Ovary (tissue), 7 donors: ENCODE measurements at regions not wholly inside any gene's neighbourhood (a gene's known extent, or its start where the extent isn't known, plus 50 kb on each side); places are given as distances from the start of the nearest gene placed in this dataset.

Experiments used
- DNase-seq, 5 donors: peaks; one replicate each; pipeline ENCODE4 v3.0.0-alpha.2; 2019 to 2020
- H3K27ac ChIP-seq, 2 donors: fragments of 200-600 bp; one replicate each; pipeline versions ENCODE4 v1.5.1 to v1.8.0; 2019 to 2022
- H3K27me3 ChIP-seq: fragments of 200-600 bp; one replicate; pipeline ENCODE4 v1.8.0; 2022
- H3K36me3 ChIP-seq: fragments of 200-600 bp; sonication (generic); one replicate; pipeline ENCODE4 v1.5.1; 2019
- H3K4me1 ChIP-seq: one replicate; pipeline ENCODE4 v1.8.1; 2013; ENCODE audit warnings: mild to moderate bottlenecking, moderate library complexity; ENCODE audit not compliant: insufficient read depth
- H3K4me3 ChIP-seq: fragments of 200-600 bp; sonication (generic); one replicate; pipeline ENCODE4 v1.5.1; 2017
- H3K9me3 ChIP-seq, 2 donors: fragments of 200-600 bp in 1 of 2; sonication (generic) in 1 of 2; one replicate each; pipeline versions ENCODE4 v1.5.1 to v1.8.1; 2013 to 2019; ENCODE audit warnings: mild to moderate bottlenecking in 1 of 2, moderate library complexity in 1 of 2
- CTCF ChIP-seq, 3 donors: fragments of 450-650 bp in 2 of 3; fragments of 200-600 bp in 1 of 3; IDR thresholded peaks; one replicate each; pipeline versions ENCODE4 v1.5.1 to v1.8.0; 2016 to 2022; ENCODE audit warnings: antibody characterized with exemption in 3 of 3, mild to moderate bottlenecking in 1 of 3
- EP300 ChIP-seq: sonication (generic); formaldehyde crosslinking; IDR thresholded peaks from one replicate; pipeline ENCODE4 v1.6.1; 2017; ENCODE audit warnings: antibody characterized with exemption
- POLR2A ChIP-seq: fragments of 450-650 bp; IDR thresholded peaks from one replicate; pipeline ENCODE4 v1.6.1; 2017; ENCODE audit warnings: antibody characterized with exemption, mild to moderate bottlenecking, moderate library complexity
- WGBS, 3 donors: extraction: QIAGEN DNeasy Blood & Tissue Kit in 1 of 3; methylation state at CpG; one replicate each; pipeline versions ENCODE4 v1.1.5 to v1.1.7; 2013 to 2017; 5-methylcytosine and 5-hydroxymethylcytosine counted together
- intact Hi-C, 4 donors: fragments of 100-400 bp; cut with DNase I; formaldehyde crosslinking; loops; one replicate each; pipeline versions ENCODE4 v1.11.0 to v1.15.1; 2022 to 2023
- donor health status: DM: no; HTN: no; CAD: no; lungs with moderate emphysema.
- donor health status: DM: no; HTN: no; CAD: no.
- donor health status: Bipolar disorder and iron deficiency.
- donor health status: DM: no; HTN: no; CAD: no.
- donor health status: DM: yes; HTN: yes; CAD: no.

- TF ChIP-seq POLR2A = no peak
- TF ChIP-seq EP300 = no peak
- TF ChIP-seq CTCF (IDR thresholded peaks at IDR 0.05) = no peak
Measured at GRCh38 chr6:109315341-109316110, 66.7 kb downstream of the CD164 start.

DNA sequence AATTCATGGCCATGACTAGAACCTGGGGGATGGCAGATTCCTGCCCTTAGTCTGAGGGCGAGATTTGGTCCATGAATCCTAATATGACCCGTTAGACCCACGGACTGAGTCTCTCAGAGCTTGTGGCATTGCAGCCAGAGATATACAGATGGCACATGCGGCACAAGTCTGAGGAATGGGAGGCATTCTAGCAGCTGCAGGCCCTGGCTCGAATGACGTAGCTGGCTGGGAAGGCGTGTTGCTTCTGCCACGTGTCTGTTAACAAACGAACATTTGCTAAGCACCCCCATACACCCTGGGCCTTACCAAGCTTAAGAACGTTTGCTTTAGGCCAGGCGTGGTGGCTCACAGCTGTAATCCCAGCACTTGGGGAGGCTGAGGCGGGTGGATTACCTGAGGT lies 68.0 kb downstream of the CD164 start:
- intact Hi-C loops = no loop called here
- WGBS, 3 donors = 78 to 81% (median 79%) methylated on average over 12 of the region's 12 CpGs
- Histone ChIP-seq H3K9me3 (no peaks in the 10 kb centered on the region), H3K4me3 (no peak overlapping the region), H3K27me3 (no peaks in the 10 kb centered on the region), H3K27ac (no peak overlapping the region), H3K36me3 (no peaks in the 10 kb centered on the region), H3K4me1 (no peaks in the 10 kb centered on the region)
- no peak for DNase-seq
- no peak for TF ChIP-seq CTCF (IDR thresholded peaks at IDR 0.05)
- no peak for TF ChIP-seq POLR2A
- no peak for TF ChIP-seq EP300

More at GRCh38 chr6:109315341-109316110, 66.7 kb downstream of the CD164 start:
- H3K9me3 ChIP-seq = no peaks in the 10 kb centered on the region
- H3K4me3 ChIP-seq = no peak overlapping the region
- H3K27ac ChIP-seq = no peak overlapping the region
- 70 to 75% (median 72%) methylated on average over 6 of the region's 6 CpGs for WGBS, 3 donors
- intact Hi-C loops = no loop called here
- H3K4me1 ChIP-seq = no peaks in the 10 kb centered on the region
- no peaks in the 10 kb centered on the region for H3K27me3 ChIP-seq
- H3K36me3 ChIP-seq = no peaks in the 10 kb centered on the region
- no peak for DNase-seq

- H3K27ac ChIP-seq = no peak overlapping the region
- H3K27me3 ChIP-seq = no peaks in the 10 kb centered on the region
- TF ChIP-seq EP300 (no peak), CTCF (IDR thresholded peaks at IDR 0.05) (no peak), POLR2A (no peak)
- 89 to 92% (median 91%) methylated on average over 5 of the region's 5 CpGs for WGBS, 3 donors
- no peaks in the 10 kb centered on the region for H3K4me1 ChIP-seq
- DNase-seq = no peak
- H3K4me3 ChIP-seq = no peak overlapping the region
- H3K9me3 ChIP-seq = no peaks in the 10 kb centered on the region
- intact Hi-C loops = no loop called here
- no peaks in the 10 kb centered on the region for H3K36me3 ChIP-seq
Measured at GRCh38 chr6:109313139-109313538, 69.1 kb downstream of the CD164 start.

DNA sequence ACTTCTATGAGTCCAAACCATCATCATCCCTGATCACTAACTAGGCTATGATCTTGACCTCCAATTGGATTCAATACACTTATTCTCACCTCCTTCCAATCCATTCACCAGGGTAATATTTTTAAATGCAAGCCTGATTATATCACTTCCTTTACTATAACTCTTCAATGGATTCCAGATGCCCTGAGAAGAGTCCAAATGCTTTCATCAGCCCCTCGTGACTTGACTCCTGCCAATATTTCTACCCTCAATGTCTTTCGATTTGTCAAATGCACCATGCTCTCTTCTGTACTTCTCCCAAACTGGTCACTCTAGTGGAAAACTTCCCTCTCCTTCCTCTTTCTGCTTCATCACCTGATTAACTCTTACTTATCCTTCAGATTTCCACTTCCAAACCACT lies 70.8 kb downstream of the CD164 start:
- 85 to 92% (median 91%) methylated on average over 2 of the region's 2 CpGs for WGBS, 3 donors
- no peak overlapping the region for H3K27ac ChIP-seq
- no peaks in the 10 kb centered on the region for H3K27me3 ChIP-seq
- DNase-seq = no peak
- H3K9me3 ChIP-seq = no peaks in the 10 kb centered on the region
- H3K36me3 ChIP-seq = no peaks in the 10 kb centered on the region
- no peak overlapping the region for H3K4me3 ChIP-seq
- TF ChIP-seq CTCF (IDR thresholded peaks at IDR 0.05) (no peak), POLR2A (no peak), EP300 (no peak)
- intact Hi-C loops = no loop called here
- H3K4me1 ChIP-seq = no peaks in the 10 kb centered on the region
